Sigmoid colon (tissue), 4 donors: ENCODE measurements at regions not wholly inside any gene's neighbourhood (a gene's known extent, or its start where the extent isn't known, plus 50 kb on each side); places are given as distances from the start of the nearest gene placed in this dataset.

Experiments
- CTCF ChIP-seq, 4 experiments: fragments of 450-650 bp in 3 of 4; fragments of 200-600 bp in 1 of 4; IDR thresholded peaks; one replicate each; pipeline ENCODE4 v1.5.1; 2016 to 2019; ENCODE audit warnings: antibody characterized with exemption in 4 of 4, mild to moderate bottlenecking in 3 of 4, moderate library complexity in 2 of 4
- EP300 ChIP-seq, 4 donors: sonication (generic); formaldehyde crosslinking; IDR thresholded peaks; one replicate each; pipeline ENCODE4 v1.6.1; 2017; ENCODE audit warnings: antibody characterized with exemption in 4 of 4
- POLR2A ChIP-seq, 2 donors: fragments of 450-650 bp; IDR thresholded peaks; one replicate each; pipeline ENCODE4 v1.6.1; 2016; ENCODE audit warnings: antibody characterized with exemption in 2 of 2, mild to moderate bottlenecking in 2 of 2, moderate library complexity in 2 of 2

GRCh38 chr5:115433918-115434317 is 110.7 kb downstream of the FEM1C start:
- TF ChIP-seq CTCF (IDR thresholded peaks at IDR 0.05) (no peak), EP300 (IDR thresholded peaks at IDR 0.05) (no peak), POLR2A (IDR thresholded peaks at IDR 0.05) (no peak)
